ENCODE measurements at regions not wholly inside any gene's neighbourhood (a gene's known extent, or its start where the extent isn't known, plus 50 kb on each side); places are given as distances from the start of the nearest gene placed in this dataset.
A peak's percentile ranks its signal among the peaks of the same experiment; 100 is the strongest.

DNA sequence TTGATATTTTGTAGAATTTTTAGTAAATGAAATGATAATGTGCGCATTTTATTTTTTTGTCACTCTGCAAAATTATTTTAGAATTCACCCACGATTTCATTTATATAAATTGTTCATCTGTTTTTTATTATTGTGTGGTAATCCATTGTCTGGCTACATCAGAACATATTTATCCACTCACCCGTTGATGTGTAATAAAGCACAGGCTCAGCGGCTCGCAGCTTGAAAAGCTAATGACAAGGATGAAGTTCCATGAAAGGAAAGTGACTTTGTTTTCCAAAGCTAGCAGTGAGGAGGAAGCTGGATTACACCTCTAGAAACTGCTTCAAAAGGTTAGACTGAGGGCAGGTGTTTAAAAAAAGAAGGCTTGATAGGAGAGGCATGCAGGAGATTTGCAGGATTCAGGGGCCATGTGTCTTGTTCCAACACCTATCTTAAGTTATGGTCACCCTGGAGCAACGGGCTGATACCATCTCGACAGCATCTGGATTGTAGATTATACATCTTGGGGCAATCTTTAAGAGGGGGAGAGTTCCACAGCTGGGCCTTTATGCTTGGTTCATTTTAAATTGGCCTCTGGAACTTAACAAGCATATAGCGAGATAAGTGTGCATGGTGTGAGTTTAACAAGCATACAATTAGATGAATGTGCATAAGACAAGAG lies 194.1 kb downstream of the TMTC3 start:
- peak overlapping the region; percentile 17; the same call in 1 of the 2 replicates for H3K27ac ChIP-seq
- no peaks in the 10 kb centered on the region for H3K27me3 ChIP-seq (replicated peaks; ENCODE audit: insufficient read depth)
- peak overlapping the region; percentile 30; the same call in 1 of the 2 replicates for H2AFZ ChIP-seq
- no peaks in the 10 kb centered on the region for H4K20me1 ChIP-seq (ENCODE audit: insufficient read depth)
- H3F3A ChIP-seq (ENCODE audit: insufficient read depth) = peaks cover 57% of the 10 kb centered on the region
- DNase-seq = peak; percentile 71
- WGBS, 2 experiments (ENCODE audit: low coverage in 1 of 2, low lambda C conversion rate in 2 of 2, missing lambda C conversion rate in 2 of 2) = 18 to 21% methylated on average over 8 of the region's 8 CpGs
- no peaks in the 10 kb centered on the region; the same call in 1 of the 2 replicates for H3K9me2 ChIP-seq (ENCODE audit: insufficient read depth)
- in situ Hi-C loops (cut with MboI) = no loop called here
- no peaks in the 10 kb centered on the region for H3K79me2 ChIP-seq (ENCODE audit: insufficient read depth)
- TF ChIP-seq EZH2 (IDR thresholded peaks at IDR 0.05; ENCODE audit: insufficient read depth, poor library complexity, severe bottlenecking) (no peak), EZH2phosphoT487 (IDR thresholded peaks at IDR 0.05; ENCODE audit: insufficient read depth, low read depth) (no peak)
- H3K9ac ChIP-seq = no peak overlapping the region
- no peak overlapping the region for H3K4me2 ChIP-seq (ENCODE audit: unreplicated experiment)
- H3K9me3 ChIP-seq (ENCODE audit: low read depth) = no peaks in the 10 kb centered on the region
- H3K4me1 ChIP-seq (ENCODE audit: insufficient read depth) = peaks cover 74% of the 10 kb centered on the region
- no peaks in the 10 kb centered on the region for H3K36me3 ChIP-seq (ENCODE audit: low read depth)
- no peak overlapping the region for H3K4me3 ChIP-seq

DNA sequence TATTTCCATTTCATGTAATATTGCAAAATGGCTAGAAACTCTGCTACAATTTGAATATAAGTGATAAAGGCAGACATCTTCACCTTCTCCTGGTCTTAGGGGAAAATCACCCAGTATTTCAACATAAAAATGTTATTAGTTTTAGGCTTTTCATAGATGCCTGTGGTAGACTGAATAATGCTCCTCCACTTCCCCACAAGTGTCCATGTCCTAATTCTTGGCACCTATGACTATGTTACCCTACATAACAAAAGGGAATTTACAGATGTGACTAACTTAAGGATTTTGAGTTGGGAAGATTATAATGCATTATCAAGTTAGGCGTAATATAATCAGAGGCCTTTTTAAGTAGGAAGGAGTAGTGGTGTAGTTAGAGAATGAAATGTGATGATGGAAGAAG lies 196.4 kb downstream of the TMTC3 start:
- H3K27me3 ChIP-seq (replicated peaks; ENCODE audit: insufficient read depth) = no peaks in the 10 kb centered on the region
- no peaks in the 10 kb centered on the region; the same call in 1 of the 2 replicates for H3K9me2 ChIP-seq (ENCODE audit: insufficient read depth)
- no peak overlapping the region for H3K4me3 ChIP-seq
- no peaks in the 10 kb centered on the region for H3K36me3 ChIP-seq (ENCODE audit: low read depth)
- TF ChIP-seq EZH2phosphoT487 (IDR thresholded peaks at IDR 0.05; ENCODE audit: insufficient read depth, low read depth) = no peak
- no peak for TF ChIP-seq EZH2 (IDR thresholded peaks at IDR 0.05; ENCODE audit: insufficient read depth, poor library complexity, severe bottlenecking)
- H4K20me1 ChIP-seq (ENCODE audit: insufficient read depth) = no peaks in the 10 kb centered on the region
- H3K27ac ChIP-seq = peak overlapping the region; percentile 68
- peak overlapping the region; percentile 46 for H3K4me2 ChIP-seq (ENCODE audit: unreplicated experiment)
- H3K79me2 ChIP-seq (ENCODE audit: insufficient read depth) = no peaks in the 10 kb centered on the region
- peaks cover 54% of the 10 kb centered on the region for H3F3A ChIP-seq (ENCODE audit: insufficient read depth)
- 0 out of 2 replicates have a peak overlapping the region, but pooled peaks have one; percentile 1 for H3K9ac ChIP-seq
- no peak overlapping the region for H2AFZ ChIP-seq
- in situ Hi-C loops (cut with MboI) = no loop called here
- WGBS, 2 experiments (ENCODE audit: low coverage in 1 of 2, low lambda C conversion rate in 2 of 2, missing lambda C conversion rate in 2 of 2) = 0% methylated on average over 1 of the region's 1 CpG
- peak; percentile 31 for DNase-seq
- H3K4me1 ChIP-seq (ENCODE audit: insufficient read depth) = peaks cover 63% of the 10 kb centered on the region
- H3K9me3 ChIP-seq (ENCODE audit: low read depth) = no peaks in the 10 kb centered on the region

GRCh38 chr12:88339254-88339949 lies 197.3 kb downstream of the TMTC3 start:
- Histone ChIP-seq H3K36me3 (ENCODE audit: low read depth) (no peaks in the 10 kb centered on the region), H3K4me1 (ENCODE audit: insufficient read depth) (peaks cover 55% of the 10 kb centered on the region), H2AFZ (peak overlapping the region; percentile 9; the same call in 1 of the 2 replicates), H3K9ac (0 out of 2 replicates have a peak overlapping the region, but pooled peaks have one; percentile 1), H3K79me2 (ENCODE audit: insufficient read depth) (no peaks in the 10 kb centered on the region), H3K9me2 (ENCODE audit: insufficient read depth) (no peaks in the 10 kb centered on the region; the same call in 1 of the 2 replicates), H4K20me1 (ENCODE audit: insufficient read depth) (no peaks in the 10 kb centered on the region), H3K9me3 (ENCODE audit: low read depth) (no peaks in the 10 kb centered on the region), H3K4me2 (ENCODE audit: unreplicated experiment) (peak overlapping the region; percentile 46), H3K27me3 (replicated peaks; ENCODE audit: insufficient read depth) (no peaks in the 10 kb centered on the region), H3F3A (ENCODE audit: insufficient read depth) (peaks cover 46% of the 10 kb centered on the region), H3K27ac (peak overlapping the region; percentile 68), H3K4me3 (0 out of 2 replicates have a peak overlapping the region, but pooled peaks have one; percentile 1)
- peak; percentile 88 for DNase-seq
- in situ Hi-C loops (cut with MboI) = no loop called here
- TF ChIP-seq EZH2 (IDR thresholded peaks at IDR 0.05; ENCODE audit: insufficient read depth, poor library complexity, severe bottlenecking) (no peak), EZH2phosphoT487 (IDR thresholded peaks at IDR 0.05; ENCODE audit: insufficient read depth, low read depth) (no peak)
- 13 to 23% methylated on average over 1 of the region's 1 CpG for WGBS, 2 experiments (ENCODE audit: low coverage in 1 of 2, low lambda C conversion rate in 2 of 2, missing lambda C conversion rate in 2 of 2)

GRCh38 chr12:88339966-88340365 lies 197.9 kb downstream of the TMTC3 start:
- H3K27ac ChIP-seq = peak overlapping the region; percentile 68
- H3K9me2 ChIP-seq (ENCODE audit: insufficient read depth) = no peaks in the 10 kb centered on the region; the same call in 1 of the 2 replicates
- no peaks in the 10 kb centered on the region for H3K27me3 ChIP-seq (replicated peaks; ENCODE audit: insufficient read depth)
- H2AFZ ChIP-seq = peak overlapping the region; percentile 9; the same call in 1 of the 2 replicates
- 0 out of 2 replicates have a peak overlapping the region, but pooled peaks have one; percentile 1 for H3K4me3 ChIP-seq
- peaks cover 49% of the 10 kb centered on the region for H3K4me1 ChIP-seq (ENCODE audit: insufficient read depth)
- WGBS, 2 experiments (ENCODE audit: low coverage in 1 of 2, low lambda C conversion rate in 2 of 2, missing lambda C conversion rate in 2 of 2) = 5 to 11% methylated on average over 1 of the region's 1 CpG
- TF ChIP-seq EZH2phosphoT487 (IDR thresholded peaks at IDR 0.05; ENCODE audit: insufficient read depth, low read depth) (no peak), EZH2 (IDR thresholded peaks at IDR 0.05; ENCODE audit: insufficient read depth, poor library complexity, severe bottlenecking) (no peak)
- H3F3A ChIP-seq (ENCODE audit: insufficient read depth) = peaks cover 41% of the 10 kb centered on the region
- no peak overlapping the region for H3K9ac ChIP-seq
- in situ Hi-C loops (cut with MboI) = no loop called here
- no peaks in the 10 kb centered on the region for H3K9me3 ChIP-seq (ENCODE audit: low read depth)
- H3K79me2 ChIP-seq (ENCODE audit: insufficient read depth) = no peaks in the 10 kb centered on the region
- H3K4me2 ChIP-seq (ENCODE audit: unreplicated experiment) = peak overlapping the region; percentile 46
- no peaks in the 10 kb centered on the region for H4K20me1 ChIP-seq (ENCODE audit: insufficient read depth)
- DNase-seq = peak; percentile 36
- H3K36me3 ChIP-seq (ENCODE audit: low read depth) = no peaks in the 10 kb centered on the region

Measured in GM23248 (cell line).